Nephron progenitor cell (in vitro differentiated cells): ENCODE measurements at regions not wholly inside any gene's neighbourhood (a gene's known extent, or its start where the extent isn't known, plus 50 kb on each side); places are given as distances from the start of the nearest gene placed in this dataset.

ENCODE experiments used
- DNase-seq: peaks from one replicate; pipeline ENCODE4 v3.0.0; 2021
- H3K27ac Mint-ChIP-seq: 2 replicates; pipeline ENCODE4 v1.8.0; 2021; ENCODE audit warnings: mild to moderate bottlenecking, moderate library complexity, mixed read lengths
- H3K27me3 Mint-ChIP-seq: 2 replicates; pipeline ENCODE4 v1.8.0; 2021; ENCODE audit warnings: mild to moderate bottlenecking, low read depth, mixed read lengths; ENCODE audit not compliant: poor library complexity
- H3K36me3 Mint-ChIP-seq: 2 replicates; pipeline ENCODE4 v1.8.0; 2021; ENCODE audit warnings: low read depth, mixed read lengths
- H3K4me1 Mint-ChIP-seq: 2 replicates; pipeline ENCODE4 v1.8.0; 2021; ENCODE audit warnings: mixed read lengths
- H3K4me3 Mint-ChIP-seq: 2 replicates; pipeline ENCODE4 v1.8.0; 2021; ENCODE audit warnings: mild to moderate bottlenecking, moderate library complexity, mixed read lengths
- H3K9me3 Mint-ChIP-seq: 2 replicates; pipeline ENCODE4 v1.8.0; 2021; ENCODE audit warnings: mild to moderate bottlenecking, moderate library complexity, mixed read lengths
- TF ChIP-seq, protein P1 (sequence below): fragments of 200-600 bp; sonication (generic); IDR thresholded peaks from 2 replicates; pipeline ENCODE4 v1.5.0; 2021; ENCODE audit warnings: antibody characterized with exemption

DNA sequence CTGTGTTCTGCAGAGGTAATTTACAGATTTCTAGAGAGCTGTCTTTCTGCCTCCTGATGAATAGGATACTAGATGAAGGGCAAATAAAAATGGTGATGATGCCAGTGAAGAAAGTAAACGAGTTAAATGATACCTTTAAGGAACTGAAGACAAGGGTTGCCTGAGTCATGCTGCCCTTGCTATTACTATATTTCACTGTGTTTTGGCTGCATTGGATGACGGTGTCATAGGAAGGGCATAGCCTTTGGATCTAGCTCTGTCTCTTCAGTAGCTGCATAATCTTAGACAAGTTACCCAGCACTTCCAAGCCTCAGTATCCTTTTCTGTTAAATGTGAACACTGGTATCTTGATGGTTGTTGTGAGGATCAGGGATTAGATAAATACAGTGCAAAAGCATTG, 131.5 kb upstream of the FGGY start:
- H3K27ac Mint-ChIP-seq, result no peak overlapping the region
- no peak for DNase-seq
- H3K36me3 Mint-ChIP-seq, result no peaks in the 10 kb centered on the region
- no peaks in the 10 kb centered on the region for H3K4me1 Mint-ChIP-seq
- peaks cover 25% of the 10 kb centered on the region for H3K9me3 Mint-ChIP-seq
- no peak overlapping the region for H3K4me3 Mint-ChIP-seq
- TF ChIP-seq, protein P1, sequence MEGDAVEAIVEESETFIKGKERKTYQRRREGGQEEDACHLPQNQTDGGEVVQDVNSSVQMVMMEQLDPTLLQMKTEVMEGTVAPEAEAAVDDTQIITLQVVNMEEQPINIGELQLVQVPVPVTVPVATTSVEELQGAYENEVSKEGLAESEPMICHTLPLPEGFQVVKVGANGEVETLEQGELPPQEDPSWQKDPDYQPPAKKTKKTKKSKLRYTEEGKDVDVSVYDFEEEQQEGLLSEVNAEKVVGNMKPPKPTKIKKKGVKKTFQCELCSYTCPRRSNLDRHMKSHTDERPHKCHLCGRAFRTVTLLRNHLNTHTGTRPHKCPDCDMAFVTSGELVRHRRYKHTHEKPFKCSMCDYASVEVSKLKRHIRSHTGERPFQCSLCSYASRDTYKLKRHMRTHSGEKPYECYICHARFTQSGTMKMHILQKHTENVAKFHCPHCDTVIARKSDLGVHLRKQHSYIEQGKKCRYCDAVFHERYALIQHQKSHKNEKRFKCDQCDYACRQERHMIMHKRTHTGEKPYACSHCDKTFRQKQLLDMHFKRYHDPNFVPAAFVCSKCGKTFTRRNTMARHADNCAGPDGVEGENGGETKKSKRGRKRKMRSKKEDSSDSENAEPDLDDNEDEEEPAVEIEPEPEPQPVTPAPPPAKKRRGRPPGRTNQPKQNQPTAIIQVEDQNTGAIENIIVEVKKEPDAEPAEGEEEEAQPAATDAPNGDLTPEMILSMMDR, result no peak
- peaks cover 4% of the 10 kb centered on the region for H3K27me3 Mint-ChIP-seq

DNA sequence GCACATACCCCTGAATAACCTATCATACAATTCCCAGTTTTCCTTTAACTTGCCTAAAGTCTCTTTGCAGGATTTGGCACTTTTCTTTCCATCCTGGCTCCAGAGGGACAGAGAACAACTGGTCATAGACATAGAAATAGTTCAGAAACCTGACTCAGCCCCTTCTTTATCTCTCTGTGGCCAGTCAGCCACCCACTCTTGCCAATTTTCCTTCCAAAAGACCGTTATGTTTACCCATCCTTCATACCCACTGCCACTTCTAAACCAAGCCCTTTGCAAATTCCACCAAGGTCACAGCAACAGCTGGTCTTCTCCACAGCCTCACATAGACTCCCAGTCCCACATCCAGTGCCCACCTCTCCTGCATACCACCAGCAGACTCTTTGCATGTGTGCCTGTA, 127.2 kb upstream of the FGGY start:
- Mint-ChIP-seq H3K36me3 (no peaks in the 10 kb centered on the region), H3K9me3 (peaks cover 25% of the 10 kb centered on the region), H3K27me3 (no peaks in the 10 kb centered on the region), H3K4me3 (no peak overlapping the region), H3K27ac (no peak overlapping the region), H3K4me1 (peaks cover 5% of the 10 kb centered on the region)
- DNase-seq, result no peak
- TF ChIP-seq, protein P1, result no peak

DNA sequence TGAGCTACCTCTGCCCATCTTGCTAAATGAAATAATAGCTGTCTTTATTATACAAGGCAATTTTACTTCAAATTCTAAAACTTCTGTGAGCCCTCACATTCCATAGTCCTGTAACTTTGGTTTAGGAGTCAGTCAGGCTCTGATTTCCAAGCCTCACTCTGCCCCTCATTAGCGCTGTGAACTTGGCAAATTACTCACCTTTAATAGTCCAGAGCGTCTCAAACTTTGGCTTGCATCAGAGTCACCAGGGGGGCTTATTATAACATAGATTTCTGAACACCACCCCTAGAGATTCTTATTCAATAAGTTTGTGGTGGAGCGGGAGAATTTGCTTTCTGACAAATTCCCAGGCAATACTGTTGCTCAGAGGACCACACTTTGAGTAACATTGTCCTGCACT, 126.2 kb upstream of the FGGY start:
- peaks cover 25% of the 10 kb centered on the region for H3K9me3 Mint-ChIP-seq

DNA sequence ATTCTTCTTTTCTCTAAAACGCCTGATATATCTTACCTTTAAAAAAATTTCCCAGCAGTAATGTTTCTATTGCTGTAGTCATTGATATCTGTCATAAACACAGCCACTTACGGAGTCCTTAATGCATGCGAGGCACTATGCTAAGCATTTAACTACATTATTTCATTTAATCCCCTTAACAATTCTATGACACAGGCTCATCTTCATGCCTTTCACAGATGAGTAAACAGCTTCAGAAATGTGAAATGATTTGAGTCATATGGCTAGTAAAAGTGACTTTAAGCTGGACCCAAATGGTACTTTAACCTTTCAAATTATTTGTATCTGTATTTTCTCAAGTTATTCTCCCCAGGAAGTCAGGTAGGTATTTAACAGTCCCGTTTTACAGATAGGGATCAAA, 125.1 kb upstream of the FGGY start:
- H3K9me3 Mint-ChIP-seq, result peaks cover 20% of the 10 kb centered on the region
- no peak for DNase-seq
- TF ChIP-seq, protein P1, result no peak
- H3K27me3 Mint-ChIP-seq, result no peaks in the 10 kb centered on the region
- H3K27ac Mint-ChIP-seq, result no peak overlapping the region
- H3K4me3 Mint-ChIP-seq, result no peak overlapping the region
- peaks cover 5% of the 10 kb centered on the region for H3K4me1 Mint-ChIP-seq
- H3K36me3 Mint-ChIP-seq, result peaks cover 3% of the 10 kb centered on the region

More for the DNA sequence above, 126.2 kb upstream of the FGGY start:
- no peaks in the 10 kb centered on the region for H3K27me3 Mint-ChIP-seq
- no peak overlapping the region for H3K4me3 Mint-ChIP-seq
- TF ChIP-seq, protein P1, result no peak
- H3K36me3 Mint-ChIP-seq, result no peaks in the 10 kb centered on the region
- H3K4me1 Mint-ChIP-seq, result peaks cover 5% of the 10 kb centered on the region
- no peak for DNase-seq
- H3K27ac Mint-ChIP-seq, result no peak overlapping the region

DNA sequence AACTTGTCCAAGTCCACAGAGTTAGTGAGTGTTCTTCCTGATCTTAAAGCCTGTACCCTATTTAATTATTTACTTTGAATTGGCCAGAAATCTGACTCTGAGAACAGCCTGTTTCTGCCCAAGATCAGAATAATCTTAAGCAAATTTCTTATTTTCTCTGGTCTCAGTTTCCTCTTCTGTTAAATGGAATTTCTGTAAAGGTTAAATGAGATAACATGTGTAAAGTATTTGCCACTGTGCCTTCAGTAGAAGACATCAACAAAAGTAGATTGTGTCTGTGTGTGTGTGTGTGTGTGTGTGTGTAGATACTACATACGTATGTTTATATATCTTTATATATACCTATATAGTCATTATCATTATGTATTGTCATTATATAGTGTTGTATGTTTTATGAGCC, 124.2 kb upstream of the FGGY start:
- peaks cover 11% of the 10 kb centered on the region for H3K36me3 Mint-ChIP-seq
- peaks cover 20% of the 10 kb centered on the region for H3K9me3 Mint-ChIP-seq
- TF ChIP-seq, protein P1, result no peak

DNA sequence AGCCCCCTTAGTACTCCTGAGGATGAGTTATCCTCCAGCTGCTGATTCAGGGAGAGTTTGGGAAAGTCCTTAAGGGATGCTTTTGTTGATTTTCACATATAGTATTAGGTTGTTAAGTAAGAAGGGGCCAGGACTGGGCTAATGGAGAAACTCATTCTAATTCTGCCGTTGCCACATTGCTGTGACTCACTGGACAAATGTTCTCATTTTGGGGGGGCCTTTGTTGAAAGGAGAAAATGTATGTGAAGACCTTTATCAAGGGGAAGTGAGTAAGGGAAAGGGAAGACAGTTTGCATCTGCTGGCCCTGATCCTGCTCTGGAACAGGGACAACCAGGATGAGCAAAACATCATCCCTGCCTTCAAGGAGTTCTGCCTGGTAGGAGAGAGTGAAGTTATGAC, 123.2 kb upstream of the FGGY start:
- no peaks in the 10 kb centered on the region for H3K27me3 Mint-ChIP-seq
- peaks cover 19% of the 10 kb centered on the region for H3K9me3 Mint-ChIP-seq
- H3K36me3 Mint-ChIP-seq, result peaks cover 11% of the 10 kb centered on the region
- DNase-seq, result no peak
- H3K4me3 Mint-ChIP-seq, result no peak overlapping the region
- TF ChIP-seq, protein P1, result no peak
- no peak overlapping the region for H3K27ac Mint-ChIP-seq
- H3K4me1 Mint-ChIP-seq, result peaks cover 15% of the 10 kb centered on the region

More for the DNA sequence above, 124.2 kb upstream of the FGGY start:
- Mint-ChIP-seq H3K4me1 (peaks cover 9% of the 10 kb centered on the region), H3K27ac (no peak overlapping the region), H3K4me3 (no peak overlapping the region), H3K27me3 (no peaks in the 10 kb centered on the region)
- no peak for DNase-seq
